H4 (cell line): ENCODE measurements at regions not wholly inside any gene's neighbourhood (a gene's known extent, or its start where the extent isn't known, plus 50 kb on each side); places are given as distances from the start of the nearest gene placed in this dataset.
"Not testable (repeated sequence)": the region's sequence is repeated elsewhere in the genome, so short reads cannot be mapped to it uniquely, and the experiment has no call there.

Experiments
- DNase-seq: peaks from one replicate; pipeline ENCODE4 v3.0.0-alpha.2; 2015; ENCODE audit warnings: low spot score

DNA sequence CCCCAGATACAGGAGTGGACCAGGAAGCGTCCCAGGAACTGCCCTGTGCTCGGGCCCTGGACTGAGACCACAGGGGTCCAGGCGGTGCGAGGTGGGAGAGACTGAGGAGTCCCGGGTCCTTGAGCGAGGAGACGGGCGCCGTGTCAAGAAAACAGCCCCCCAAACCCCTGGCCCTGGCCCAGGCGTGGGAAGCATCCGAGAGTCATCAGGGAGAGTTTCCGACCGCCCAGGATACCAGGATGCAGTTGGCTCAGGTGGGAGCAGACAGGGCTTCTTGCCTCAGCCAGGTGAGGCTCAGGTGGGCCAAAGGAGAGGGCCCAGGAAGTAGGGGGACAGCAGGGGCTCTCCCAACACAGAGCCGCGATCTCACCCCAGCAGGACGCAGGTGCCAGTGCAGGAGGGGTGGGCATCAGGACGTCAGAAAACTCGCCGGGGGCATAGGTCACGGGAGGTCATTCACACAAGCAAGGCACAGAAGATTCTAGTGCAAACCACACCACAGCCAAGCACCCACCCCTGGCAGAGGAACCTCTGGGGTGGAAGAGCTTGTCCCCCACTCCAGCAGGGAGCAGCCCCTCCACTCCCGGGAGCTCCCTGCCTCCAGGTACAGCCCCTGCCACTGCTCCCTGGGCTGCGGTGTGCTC is 102.5 kb upstream of the EIF5 start:
- no peak for DNase-seq

DNA sequence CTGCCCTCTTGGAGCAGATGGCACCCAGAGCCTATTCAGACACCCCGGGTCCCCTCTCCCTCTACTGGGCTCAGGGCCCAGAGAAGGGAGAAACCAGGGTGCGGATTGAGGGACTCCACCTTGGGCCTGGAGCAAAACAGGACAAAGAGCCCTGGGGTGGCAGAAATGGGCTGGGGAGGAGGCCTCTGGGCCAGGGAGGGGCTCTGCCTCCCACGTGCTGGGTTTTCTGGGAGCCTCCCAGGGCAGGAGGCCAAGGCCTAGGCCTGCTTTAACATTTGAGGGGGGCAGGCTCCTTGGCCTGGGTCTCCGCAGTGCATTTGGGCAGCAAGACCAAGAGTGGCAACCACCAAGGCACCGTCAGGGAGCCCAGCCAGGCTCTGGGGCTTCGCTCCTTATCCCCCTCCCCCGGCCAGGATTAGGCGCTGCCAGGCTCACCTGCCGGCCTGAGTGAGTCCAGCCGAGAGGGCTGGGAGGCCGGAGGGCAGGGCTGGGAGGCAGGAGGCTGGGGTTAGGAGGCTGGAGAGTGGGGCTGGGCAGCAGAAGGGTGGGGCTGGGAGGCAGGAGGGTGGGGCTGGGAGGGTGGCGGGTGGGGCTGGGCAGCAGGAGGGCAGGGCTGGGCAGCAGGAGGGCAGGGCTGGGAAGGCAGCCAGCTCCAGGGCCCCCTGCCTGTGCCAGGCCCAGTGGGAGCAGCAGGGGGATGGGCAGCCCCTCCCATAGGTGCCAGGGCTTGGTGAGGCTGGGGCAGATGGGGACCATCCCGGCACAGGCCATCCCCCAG is 101.8 kb upstream of the EIF5 start:
- no peak for DNase-seq

DNA sequence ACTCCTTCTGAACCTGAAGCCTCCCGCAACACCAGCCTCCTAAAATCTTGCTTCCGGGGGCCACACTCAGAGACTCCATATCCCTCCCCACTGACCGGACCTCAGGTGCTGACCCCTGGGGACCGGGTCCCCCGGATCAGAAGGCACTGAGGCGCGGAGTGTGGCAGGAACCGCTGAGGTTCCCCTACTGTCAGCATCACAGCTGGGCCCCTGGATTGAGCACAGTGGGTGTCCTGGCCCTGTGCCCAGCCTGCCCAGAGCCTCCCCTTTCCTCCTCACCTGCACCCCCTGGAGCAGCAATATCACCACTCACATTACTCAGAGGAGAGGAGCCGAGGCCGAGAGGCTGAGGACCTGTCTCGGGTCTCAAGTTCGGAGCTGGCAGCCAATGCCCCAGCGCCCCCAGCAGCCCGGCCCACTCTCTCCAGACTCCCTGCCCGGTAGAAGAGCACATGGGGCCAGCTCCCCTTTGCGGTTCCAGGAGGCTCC is 101.2 kb upstream of the EIF5 start:
- DNase-seq: no peak

DNA sequence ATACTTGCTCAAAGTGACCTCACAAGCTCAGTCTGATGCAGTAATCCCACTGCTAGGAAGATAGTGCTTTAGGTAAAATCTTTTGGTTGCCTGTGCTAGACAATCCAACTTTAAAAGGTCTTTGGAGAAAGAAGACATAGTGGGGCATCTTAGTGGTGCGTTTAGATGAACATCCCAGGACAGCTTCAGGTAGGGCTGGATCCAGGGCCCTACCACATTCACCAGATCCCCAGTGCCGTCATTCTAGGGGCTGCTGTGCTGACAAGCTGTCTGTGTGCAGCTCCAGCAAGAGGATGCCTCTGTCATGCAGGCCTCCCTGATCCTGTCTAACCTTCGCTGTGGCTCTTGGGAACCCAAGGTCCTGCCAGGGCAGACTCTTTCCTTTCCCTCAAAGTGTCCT is 100.7 kb upstream of the EIF5 start:
- no peak for DNase-seq

DNA sequence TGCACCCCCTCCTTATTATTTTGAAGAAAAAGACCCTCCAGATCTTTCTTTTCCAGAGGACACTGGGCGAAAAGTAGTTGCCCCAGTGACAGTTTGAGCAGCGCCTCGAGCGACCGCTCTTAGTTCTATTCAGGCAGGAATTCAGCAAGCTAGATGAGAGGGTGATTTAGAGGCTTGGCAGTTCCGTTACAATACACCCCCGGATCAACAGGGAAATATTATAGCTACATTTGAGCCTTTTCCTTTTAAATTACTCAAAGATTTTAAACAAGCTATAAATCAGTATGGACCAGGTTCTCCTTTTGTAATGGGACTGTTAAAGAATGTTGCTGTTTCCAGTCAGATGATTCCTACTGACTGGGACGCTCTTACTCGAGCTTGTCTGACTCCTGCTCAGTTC is 99.2 kb upstream of the EIF5 start:
- not testable (repeated sequence) for DNase-seq

DNA sequence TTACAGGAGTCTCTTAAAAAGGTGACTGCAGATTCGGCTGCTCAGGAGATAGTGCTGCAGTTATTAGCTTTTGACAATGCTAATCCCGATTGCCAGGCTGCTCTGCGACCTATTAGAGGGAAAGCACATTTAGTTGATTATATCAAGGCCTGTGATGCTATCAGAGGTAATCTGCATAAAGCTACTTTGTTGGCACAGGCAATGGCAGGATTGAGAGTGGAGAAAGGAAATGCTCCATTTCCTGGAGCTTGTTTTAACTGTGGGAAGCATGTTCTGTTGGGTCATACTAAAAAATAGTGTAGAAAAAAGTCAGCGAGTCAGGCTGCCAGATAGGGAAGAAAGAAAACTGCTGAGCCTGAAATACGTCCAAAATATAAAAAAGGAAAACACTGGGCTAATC is 98.5 kb upstream of the EIF5 start:
- DNase-seq: not testable (repeated sequence)

DNA sequence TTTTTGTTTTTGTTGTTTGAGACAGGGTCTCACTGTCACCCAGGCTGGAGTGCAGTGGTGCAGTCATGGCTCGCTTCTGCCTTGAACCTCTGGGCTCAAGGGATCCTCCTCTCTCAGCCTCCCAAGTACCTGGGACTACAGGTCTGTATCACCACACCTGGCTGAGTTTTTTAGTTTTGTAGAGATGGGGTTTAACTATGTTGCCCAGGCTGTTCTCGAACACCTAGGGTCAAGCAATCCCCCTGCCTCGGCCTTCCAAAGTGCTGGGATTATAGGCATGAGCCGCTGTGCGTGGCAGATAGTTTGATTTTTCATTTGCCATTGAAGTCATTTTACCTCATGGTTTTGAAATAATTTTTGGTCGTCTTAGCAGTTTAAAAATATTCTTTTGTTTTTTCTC is 94.3 kb upstream of the EIF5 start:
- DNase-seq: no peak

DNA sequence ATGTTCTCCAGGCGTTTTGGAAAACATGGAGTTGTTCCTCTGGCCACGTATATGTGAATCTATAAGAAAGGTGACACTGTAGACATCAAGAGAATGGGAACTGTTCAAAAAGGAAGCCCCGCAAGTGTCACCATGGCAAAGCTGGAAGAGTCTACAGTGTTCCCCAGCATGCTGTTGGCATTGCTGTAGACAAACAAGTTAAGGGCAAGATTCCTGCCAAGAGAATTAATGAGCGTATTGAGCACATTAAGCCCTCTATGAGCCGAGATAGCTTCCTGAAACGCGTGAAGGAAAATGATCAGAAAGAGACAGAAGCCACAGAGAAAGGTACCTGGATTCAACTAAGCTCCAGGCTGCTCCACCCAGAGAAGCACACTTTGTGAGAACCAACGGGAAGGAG is 92.5 kb upstream of the EIF5 start:
- DNase-seq: no peak

DNA sequence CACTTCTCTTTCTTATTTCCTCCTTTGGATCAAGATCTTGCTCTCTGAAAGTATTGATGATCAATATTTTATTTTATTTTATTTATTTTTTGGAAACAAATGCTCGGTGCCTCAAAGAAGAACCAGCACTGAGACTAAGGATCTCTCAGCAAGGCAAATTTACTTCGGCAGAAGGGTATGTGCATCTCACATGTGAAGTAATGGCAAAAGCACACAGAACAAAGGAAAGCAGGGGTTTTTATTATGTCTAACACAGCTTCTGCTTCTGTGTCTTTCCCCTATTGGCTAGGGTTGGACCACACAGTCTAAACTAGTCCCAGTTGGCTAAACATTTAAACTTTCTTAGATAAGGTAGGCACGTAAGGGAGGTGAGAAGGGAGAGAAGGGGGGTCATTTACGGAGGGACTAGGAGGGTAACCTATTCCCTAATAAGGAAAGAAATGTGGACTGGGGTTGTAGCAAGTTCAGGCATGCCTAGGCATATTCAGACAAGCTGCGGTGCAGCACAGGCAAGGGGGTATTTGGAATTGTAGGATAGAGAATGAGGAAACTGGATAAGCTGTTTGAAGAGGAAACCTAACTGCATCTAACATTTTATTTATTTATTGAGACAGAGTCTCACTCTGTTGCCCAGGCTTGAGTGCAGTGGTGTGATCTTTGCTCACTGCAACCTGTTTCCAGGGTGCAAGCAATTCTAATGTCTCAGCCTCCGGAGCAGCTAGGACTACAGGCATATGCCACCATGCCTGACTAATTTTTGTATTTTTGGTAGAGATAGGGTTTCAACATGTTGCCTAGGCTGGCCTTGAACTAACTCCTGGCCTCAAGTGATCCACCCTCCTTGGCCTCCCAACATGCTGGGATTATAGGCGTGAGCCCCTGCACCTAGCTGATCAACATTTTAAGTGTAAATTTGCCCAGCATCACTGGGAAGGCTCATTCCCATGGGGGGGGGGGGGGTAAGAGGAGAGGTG is 90.0 kb upstream of the EIF5 start:
- DNase-seq: peak; percentile 44

DNA sequence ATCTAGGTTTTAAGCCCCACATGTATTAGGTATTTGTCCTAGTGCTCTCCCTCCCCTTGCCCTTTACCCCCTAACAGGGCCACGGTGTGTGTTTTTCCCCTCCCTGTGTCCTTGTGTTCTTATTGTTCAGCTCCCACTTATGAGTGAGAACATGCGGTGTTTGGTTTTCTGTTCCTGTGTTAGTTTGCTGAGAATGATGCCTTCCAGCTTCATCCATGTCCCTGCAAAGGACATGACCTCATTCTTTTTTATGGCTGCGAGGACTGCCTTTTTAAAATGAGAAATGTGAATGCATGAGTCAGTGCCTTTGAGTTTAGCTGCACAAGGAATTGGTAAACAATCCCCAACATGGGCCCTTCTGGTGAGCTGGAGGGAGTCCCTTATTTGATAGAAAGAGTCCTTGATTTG is 88.4 kb upstream of the EIF5 start:
- DNase-seq: peak; percentile 69

DNA sequence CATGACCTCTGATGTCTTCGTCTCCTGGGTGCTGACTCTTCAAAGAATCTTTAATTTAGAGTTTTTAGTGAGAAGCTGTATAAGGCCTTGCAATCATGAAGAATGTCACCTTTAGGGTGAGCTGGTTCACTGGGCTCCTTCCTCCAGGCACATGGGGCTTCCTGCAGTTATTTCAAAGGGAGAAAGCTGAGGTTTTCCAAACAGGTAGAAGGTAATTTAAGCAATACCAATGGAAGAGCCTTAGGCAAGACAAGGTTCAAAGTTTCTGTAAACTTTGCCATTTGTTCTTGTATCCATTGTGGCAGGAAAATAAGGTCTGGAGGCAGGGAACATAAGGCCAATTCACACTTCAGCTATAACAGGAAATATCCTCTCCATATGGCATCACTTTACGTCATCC is 88.0 kb upstream of the EIF5 start:
- DNase-seq: no peak

DNA sequence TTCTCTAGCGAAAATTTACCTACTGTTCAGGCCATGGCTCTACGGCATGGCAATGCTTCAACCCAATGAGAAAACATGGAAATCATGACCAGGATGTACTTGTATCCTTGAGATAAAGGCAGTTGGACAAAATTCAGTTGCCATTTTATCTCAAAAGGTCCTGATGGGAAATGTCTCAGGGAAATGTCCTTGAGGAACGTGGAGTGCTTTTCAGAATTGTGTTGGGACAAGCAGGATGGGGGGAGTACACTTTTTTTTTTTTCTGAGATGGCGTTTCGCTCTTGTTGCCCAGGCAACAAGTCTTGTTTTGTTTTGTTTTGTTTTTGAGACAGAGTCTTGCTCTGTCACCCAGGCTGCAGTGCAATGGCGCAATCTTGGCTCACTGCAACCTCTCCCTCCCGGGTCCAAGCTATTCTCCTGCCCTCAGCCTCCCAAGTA is 86.8 kb upstream of the EIF5 start:
- no peak for DNase-seq

DNA sequence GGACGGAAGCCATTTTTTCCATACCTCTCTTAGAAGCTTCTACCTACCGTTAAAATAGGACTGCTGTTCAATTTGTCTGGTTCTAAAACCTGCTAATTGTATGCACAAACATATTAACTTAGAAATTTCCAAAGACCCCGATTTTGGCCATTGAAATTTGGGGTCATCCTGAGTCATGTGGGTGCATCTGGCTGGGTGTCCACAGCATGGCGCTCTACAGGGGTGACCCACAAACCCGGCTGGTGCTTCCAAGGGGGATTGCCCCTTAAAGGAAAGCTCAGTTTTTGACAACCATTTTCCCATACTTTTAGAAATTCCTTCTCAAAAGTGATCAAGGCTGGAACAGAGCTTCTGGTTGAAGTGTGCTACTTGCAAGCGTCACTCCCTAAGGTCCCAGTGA is 83.9 kb upstream of the EIF5 start:
- DNase-seq: no peak

DNA sequence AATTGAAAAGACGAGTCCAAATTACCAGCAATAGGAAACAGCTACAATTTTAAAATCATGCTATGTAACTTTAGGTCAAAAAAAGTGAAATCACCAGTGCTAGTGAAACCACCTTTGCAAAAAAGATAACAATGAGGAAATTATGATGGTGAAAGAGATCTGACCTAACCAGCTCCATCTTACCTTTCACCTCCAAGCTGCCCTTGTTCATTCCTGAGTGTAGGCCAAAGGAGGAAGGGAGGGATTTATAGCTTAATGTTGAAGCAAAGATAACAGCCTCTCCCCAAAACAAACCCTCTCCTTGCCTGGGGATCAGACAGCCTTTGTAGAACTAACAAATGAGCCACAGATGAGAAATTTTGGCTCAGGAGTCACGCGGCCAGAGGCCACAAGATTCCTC is 83.2 kb upstream of the EIF5 start:
- no peak for DNase-seq

DNA sequence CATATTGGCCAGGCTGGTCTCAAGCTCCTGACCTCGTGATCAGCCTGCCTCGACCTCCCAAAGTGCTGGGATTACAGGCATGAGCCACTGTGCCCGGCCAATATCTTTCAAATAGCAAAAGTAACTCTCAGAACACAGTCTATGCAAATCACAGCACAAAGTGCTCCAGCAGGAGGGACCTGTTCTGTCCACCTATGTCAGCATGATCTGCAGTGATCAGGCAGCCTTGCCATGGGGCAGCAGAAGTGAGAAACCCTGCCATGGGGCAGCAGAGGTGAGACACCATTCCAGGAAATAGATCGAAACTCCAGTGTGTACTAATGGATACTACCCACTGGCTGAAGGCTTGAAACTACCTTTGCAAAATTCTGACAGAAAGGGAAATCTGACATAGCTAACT is 78.5 kb upstream of the EIF5 start:
- DNase-seq: no peak

DNA sequence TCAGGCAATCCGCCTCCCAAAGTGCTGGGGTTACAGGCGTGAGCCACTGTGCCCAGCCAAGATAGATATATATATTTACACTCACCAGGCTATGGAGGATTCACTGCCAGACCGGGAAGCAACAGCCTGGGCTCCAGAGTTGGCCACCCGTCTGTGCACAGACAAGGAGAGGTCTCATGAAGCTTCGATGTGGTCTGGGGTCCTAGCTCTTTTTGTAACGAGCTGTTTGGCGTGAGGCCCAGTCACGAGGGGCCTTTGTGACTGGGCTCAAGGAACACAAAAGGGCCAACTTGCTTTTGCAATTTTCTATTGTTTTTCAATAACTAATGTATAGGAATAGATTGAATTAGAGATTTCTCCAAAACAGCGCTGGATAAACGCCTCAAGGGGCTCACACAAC is 77.6 kb upstream of the EIF5 start:
- DNase-seq: no peak

DNA sequence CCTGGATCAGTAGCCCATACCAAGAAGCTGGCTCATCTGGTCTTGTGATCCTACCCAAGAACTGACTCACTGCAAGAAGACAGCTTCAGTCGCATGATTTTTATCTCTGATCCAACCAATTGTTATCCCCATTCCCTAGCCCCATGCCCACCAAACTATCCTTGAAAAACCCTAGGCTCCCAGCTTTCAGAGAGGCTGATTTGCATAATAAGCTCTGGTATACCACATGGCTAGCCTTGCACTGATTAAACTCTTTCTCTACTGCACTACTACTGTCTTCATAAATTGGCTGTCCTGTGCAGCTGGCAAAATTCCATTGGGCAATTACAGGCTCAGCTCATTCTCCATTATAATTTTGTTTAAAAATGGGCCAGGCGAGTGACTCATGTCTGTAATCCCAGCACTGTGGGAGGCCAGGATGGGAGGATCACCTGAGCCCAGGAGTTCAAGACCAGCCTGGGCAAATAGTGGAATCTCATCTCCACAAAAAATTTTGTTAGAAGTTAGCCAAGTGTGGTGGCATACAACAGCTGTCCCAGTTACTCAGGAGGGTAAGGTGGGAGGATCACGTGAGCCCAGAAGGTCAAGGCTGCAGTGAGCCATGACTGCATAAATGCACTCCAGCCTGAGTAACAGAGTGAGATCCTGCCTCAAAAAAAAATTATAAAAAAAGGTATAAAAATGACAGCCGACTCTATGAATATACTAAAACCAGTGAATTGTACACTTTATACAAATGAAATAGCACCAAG is 76.7 kb upstream of the EIF5 start:
- no peak for DNase-seq

DNA sequence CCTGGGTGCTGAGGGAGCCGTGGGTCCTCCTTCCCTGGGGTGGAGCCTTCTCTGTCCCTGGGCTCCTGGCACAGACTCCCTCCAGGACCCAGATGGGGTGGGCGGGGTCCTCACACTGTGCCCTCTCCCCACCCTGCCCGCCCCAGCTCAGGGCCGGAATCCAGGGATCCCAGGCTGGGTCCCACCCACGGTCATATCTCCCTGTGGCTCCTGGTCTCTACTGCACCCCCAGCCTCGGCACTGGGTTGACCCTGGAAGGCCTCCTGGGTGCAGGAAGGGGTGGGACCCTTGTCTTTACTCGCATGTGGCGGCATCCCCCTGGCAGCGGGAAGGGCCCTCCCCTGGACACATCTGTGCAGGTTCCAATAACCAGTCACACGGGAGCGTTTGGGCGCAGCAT is 75.8 kb upstream of the EIF5 start:
- no peak for DNase-seq

DNA sequence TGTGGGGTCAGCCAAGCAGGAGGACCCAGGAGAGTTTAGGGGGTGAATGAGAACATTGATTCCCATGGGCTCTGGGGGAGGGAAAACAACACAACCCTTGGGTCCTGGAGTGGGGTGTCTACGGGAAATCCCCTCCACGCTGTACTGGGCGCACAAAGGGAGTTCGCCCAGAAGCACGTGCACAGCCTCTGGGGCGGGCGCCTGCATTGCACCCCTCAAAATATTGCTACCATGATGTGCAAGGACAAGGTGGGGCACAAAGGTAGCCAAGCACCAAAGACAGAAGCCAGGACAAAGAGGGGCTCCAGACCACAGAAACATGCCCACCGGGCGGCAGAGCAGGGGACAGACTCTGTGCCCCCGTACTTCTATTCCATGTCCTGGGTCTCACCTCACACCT is 74.9 kb upstream of the EIF5 start:
- DNase-seq: no peak

DNA sequence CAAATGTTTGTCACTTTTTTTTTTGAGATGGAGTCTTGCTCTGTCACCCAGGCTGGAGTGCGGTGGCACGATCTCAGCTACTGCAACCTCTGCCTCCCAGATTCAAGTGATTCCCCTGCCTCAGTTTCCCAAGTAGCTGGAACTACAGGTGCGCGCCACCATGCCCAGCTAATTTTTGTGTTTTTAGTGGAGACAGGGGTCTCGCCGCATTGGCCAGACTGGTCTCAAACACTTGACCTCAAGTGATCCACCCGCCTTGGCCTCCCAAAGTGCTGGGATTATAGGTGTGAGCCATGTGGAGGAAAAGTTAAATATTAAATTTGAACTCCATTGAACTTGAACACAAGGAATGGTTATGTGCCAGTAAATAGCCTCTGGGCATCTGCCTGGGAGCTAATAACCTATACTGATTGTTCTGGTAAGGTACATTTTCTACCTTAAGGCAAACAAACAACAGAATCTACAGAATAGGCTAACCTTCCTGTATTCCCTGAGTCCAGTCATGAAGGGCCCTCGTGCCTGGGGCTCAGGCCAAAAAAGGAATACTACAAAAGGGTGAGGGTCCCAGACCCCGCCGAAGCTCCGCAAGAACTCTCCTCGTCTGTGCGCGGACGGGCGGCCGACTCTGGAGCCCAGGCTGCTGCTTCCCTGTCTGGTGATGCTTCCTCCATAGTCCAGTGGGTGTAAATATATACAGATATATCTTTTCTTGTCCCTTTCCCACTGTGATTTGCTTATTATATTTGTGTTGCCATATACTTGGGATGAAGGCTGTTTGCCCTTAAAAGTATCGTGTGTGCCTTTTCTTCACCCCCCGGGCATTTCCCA is 74.0 kb upstream of the EIF5 start:
- no peak for DNase-seq

DNA sequence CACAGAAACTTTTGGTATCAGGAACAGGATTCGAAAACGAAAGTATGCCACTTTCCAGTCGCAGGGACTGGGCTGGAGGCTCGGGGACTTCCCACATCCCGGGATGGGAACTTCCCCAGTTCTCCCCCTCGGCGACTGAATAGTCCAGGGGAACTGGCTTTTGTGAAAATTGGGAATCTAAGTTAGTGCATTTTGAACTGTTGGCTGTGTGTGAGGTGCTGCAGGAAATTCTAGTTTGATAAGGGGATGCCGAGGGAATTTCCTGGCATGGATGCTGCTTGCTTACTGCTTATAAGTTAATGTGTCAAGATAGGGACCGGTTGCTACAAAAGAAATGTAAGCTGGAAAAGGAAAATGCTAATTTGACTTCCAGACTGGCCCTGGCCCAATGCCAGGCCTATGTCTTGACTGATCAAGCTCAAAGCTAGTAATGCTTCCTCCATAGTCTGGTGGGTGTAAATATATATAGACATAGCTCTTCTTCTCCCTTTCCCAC is 73.4 kb upstream of the EIF5 start:
- peak; percentile 41 for DNase-seq
